Vagina (tissue), 2 donors: ENCODE measurements at regions not wholly inside any gene's neighbourhood (a gene's known extent, or its start where the extent isn't known, plus 50 kb on each side); places are given as distances from the start of the nearest gene placed in this dataset.

ENCODE experiments used
- CTCF ChIP-seq, 3 experiments: fragments of 450-650 bp in 2 of 3; fragments of 200-600 bp in 1 of 3; sonication (generic) in 1 of 3; IDR thresholded peaks; one replicate each; pipeline ENCODE4 v1.5.1; 2017 to 2019; ENCODE audit warnings: antibody characterized with exemption in 3 of 3, mild to moderate bottlenecking in 2 of 3, moderate library complexity in 2 of 3
- POLR2AphosphoS5 ChIP-seq, 2 donors: sonication (generic); formaldehyde crosslinking; IDR thresholded peaks; one replicate each; pipeline ENCODE4 v1.9.0; 2017; ENCODE audit warnings: antibody characterized with exemption in 2 of 2, mild to moderate bottlenecking in 2 of 2, low read depth in 1 of 2; ENCODE audit not compliant: insufficient read depth in 1 of 2

GRCh38 chr2:239647052-239647819, 246.4 kb upstream of the HDAC4 start:
- TF ChIP-seq CTCF (IDR thresholded peaks at IDR 0.05), result no peak
- TF ChIP-seq POLR2AphosphoS5 (IDR thresholded peaks at IDR 0.05; ENCODE audit: insufficient read depth in 1 of 2, low read depth in 1 of 2), result no peak
